ENCODE measurements at regions not wholly inside any gene's neighbourhood (a gene's known extent, or its start where the extent isn't known, plus 50 kb on each side); places are given as distances from the start of the nearest gene placed in this dataset.

DNA sequence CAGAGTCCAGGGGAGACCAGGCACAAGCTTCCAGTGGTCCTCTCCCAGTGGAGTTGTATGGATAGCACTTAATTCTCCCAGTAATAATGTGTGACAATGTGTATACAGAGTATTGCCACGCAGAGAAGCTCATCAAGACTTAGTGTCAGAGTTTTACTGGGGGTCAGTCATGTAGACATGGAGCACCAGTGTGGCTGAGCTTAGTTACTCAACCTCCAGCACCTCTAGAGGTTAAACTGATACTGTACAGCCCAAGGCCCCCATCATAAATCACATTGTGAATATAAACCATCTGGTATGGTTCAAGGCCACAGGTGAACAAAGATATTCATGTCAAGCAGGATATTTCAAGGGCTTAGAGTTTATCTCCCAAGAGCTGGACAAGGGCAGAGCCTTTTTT, 378.1 kb upstream of the TMPO start:
- no peak overlapping the region for H3K4me3 ChIP-seq (ENCODE audit: low read depth in 2 of 2, low read length in 1 of 2)
- WGBS (ENCODE audit: low lambda C conversion rate) = 10% methylated on average over 1 of the region's 1 CpG

DNA sequence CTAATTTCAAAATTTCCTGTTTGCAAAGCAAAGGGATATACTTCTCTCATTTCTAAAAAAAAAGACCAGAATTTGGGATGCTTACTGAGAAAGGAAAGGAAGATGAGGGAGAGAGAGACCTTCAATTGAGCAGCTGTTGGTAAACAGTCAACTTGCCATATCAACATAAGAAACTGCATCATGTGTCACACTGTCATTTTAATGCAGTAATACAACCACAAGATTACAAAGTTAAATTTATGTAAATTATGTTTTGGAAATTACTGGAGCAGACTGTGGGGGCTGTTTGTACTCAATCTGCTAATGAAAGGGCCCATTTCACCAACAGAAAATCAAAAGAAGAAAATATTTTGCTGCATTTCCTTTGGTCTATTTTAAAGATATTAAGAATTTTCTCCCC, 370.4 kb upstream of the TMPO start:
- Histone ChIP-seq H3K4me3 (ENCODE audit: low read depth in 2 of 2, low read length in 1 of 2) (no peak overlapping the region), H3K4me1 (ENCODE audit: control insufficient read depth in 1 of 2, insufficient read depth in 2 of 2, low read depth in 1 of 2, low read length in 1 of 2) (no peaks in the 10 kb centered on the region), H4K20me1 (ENCODE audit: insufficient read depth) (no peaks in the 10 kb centered on the region), H3K4me2 (no peak overlapping the region), H3K9ac (no peak overlapping the region), H3K27ac (ENCODE audit: low read depth in 2 of 2, low read length in 1 of 2) (no peak overlapping the region), H3K9me3 (no peaks in the 10 kb centered on the region), H3K9me2 (no peaks in the 10 kb centered on the region), H3K27me3 (ENCODE audit: insufficient read depth) (no peaks in the 10 kb centered on the region), H3K79me2 (ENCODE audit: insufficient read depth) (no peaks in the 10 kb centered on the region), H3K36me3 (replicated peaks in 1 of 2; ENCODE audit: control insufficient read depth in 1 of 2, insufficient read depth in 2 of 2, low read length in 1 of 2) (no peaks in the 10 kb centered on the region), H2AFZ (ENCODE audit: low read depth) (no peak overlapping the region), H3F3A (replicated peaks; ENCODE audit: insufficient read depth) (no peaks in the 10 kb centered on the region)
- DNase-seq = no peak
- POLR2A ChIA-PET = no interaction called here
- TF ChIP-seq FOXJ3 (CRISPR knock-in tag; IDR thresholded peaks at IDR 0.05) (no peak), EP300 (IDR thresholded peaks at IDR 0.05; ENCODE audit: borderline replicate concordance in 1 of 2, low read depth in 1 of 2, low read length in 1 of 2) (no peak), NRF1 (IDR thresholded peaks at IDR 0.05; ENCODE audit: low read depth, low read length) (no peak), SMC3 (IDR thresholded peaks at IDR 0.05; ENCODE audit: low read depth, low read length) (no peak), CHD2 (IDR thresholded peaks at IDR 0.05; ENCODE audit: low read length, partially characterized antibody) (no peak), ELF1 (IDR thresholded peaks at IDR 0.05) (no peak), GABPA (IDR thresholded peaks at IDR 0.05; ENCODE audit: low read depth) (no peak), MEF2A (IDR thresholded peaks at IDR 0.05; ENCODE audit: borderline replicate concordance, low read depth) (no peak), RXRA (IDR thresholded peaks at IDR 0.05; ENCODE audit: borderline replicate concordance, low read depth) (no peak)
- TF ChIP-seq, protein P1, sequence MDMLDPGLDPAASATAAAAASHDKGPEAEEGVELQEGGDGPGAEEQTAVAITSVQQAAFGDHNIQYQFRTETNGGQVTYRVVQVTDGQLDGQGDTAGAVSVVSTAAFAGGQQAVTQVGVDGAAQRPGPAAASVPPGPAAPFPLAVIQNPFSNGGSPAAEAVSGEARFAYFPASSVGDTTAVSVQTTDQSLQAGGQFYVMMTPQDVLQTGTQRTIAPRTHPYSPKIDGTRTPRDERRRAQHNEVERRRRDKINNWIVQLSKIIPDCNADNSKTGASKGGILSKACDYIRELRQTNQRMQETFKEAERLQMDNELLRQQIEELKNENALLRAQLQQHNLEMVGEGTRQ (IDR thresholded peaks at IDR 0.05; ENCODE audit: borderline replicate concordance, low read depth, low read length) = no peak
- TF ChIP-seq, protein P2, sequence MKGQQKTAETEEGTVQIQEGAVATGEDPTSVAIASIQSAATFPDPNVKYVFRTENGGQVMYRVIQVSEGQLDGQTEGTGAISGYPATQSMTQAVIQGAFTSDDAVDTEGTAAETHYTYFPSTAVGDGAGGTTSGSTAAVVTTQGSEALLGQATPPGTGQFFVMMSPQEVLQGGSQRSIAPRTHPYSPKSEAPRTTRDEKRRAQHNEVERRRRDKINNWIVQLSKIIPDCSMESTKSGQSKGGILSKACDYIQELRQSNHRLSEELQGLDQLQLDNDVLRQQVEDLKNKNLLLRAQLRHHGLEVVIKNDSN (IDR thresholded peaks at IDR 0.05; ENCODE audit: borderline replicate concordance, low read depth) = no peak
- CTCF ChIA-PET = no interaction called here

More for the DNA sequence above, 378.1 kb upstream of the TMPO start:
- no peaks in the 10 kb centered on the region for H3K4me1 ChIP-seq (ENCODE audit: control insufficient read depth in 1 of 2, insufficient read depth in 2 of 2, low read depth in 1 of 2, low read length in 1 of 2)
- no peak overlapping the region for H3K27ac ChIP-seq (ENCODE audit: low read depth in 2 of 2, low read length in 1 of 2)
- no peaks in the 10 kb centered on the region for H3K79me2 ChIP-seq (ENCODE audit: insufficient read depth)
- no peaks in the 10 kb centered on the region for H3K27me3 ChIP-seq (ENCODE audit: insufficient read depth)
- DNase-seq = no peak
- H3K9me2 ChIP-seq = no peaks in the 10 kb centered on the region
- H3F3A ChIP-seq (replicated peaks; ENCODE audit: insufficient read depth) = no peaks in the 10 kb centered on the region
- H3K9ac ChIP-seq = no peak overlapping the region
- POLR2A ChIA-PET = no interaction called here
- TF ChIP-seq, protein P3, sequence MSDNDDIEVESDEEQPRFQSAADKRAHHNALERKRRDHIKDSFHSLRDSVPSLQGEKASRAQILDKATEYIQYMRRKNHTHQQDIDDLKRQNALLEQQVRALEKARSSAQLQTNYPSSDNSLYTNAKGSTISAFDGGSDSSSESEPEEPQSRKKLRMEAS (IDR thresholded peaks at IDR 0.05; ENCODE audit: low read depth) = no peak
- no peak for TF ChIP-seq RXRA (IDR thresholded peaks at IDR 0.05; ENCODE audit: borderline replicate concordance, low read depth)
- no peak for TF ChIP-seq EZH2phosphoT487 (IDR thresholded peaks at IDR 0.05; ENCODE audit: borderline replicate concordance, low read depth)
- no peak overlapping the region for H3K4me2 ChIP-seq
- no peaks in the 10 kb centered on the region for H4K20me1 ChIP-seq (ENCODE audit: insufficient read depth)
- CTCF ChIA-PET = interaction anchor here (0.8 to 1.4 kb wide), 2 partner anchors 13 to 90 kb away, joined by 3 read pairs; no protein-coding TSS in a partner anchor
- H3K36me3 ChIP-seq (replicated peaks in 1 of 2; ENCODE audit: control insufficient read depth in 1 of 2, insufficient read depth in 2 of 2, low read length in 1 of 2) = no peaks in the 10 kb centered on the region
- no peak overlapping the region for H2AFZ ChIP-seq (ENCODE audit: low read depth)
- no peaks in the 10 kb centered on the region for H3K9me3 ChIP-seq

Data from SK-N-SH (cell line).